ENCODE measurements at regions not wholly inside any gene's neighbourhood (a gene's known extent, or its start where the extent isn't known, plus 50 kb on each side); places are given as distances from the start of the nearest gene placed in this dataset.

DNA sequence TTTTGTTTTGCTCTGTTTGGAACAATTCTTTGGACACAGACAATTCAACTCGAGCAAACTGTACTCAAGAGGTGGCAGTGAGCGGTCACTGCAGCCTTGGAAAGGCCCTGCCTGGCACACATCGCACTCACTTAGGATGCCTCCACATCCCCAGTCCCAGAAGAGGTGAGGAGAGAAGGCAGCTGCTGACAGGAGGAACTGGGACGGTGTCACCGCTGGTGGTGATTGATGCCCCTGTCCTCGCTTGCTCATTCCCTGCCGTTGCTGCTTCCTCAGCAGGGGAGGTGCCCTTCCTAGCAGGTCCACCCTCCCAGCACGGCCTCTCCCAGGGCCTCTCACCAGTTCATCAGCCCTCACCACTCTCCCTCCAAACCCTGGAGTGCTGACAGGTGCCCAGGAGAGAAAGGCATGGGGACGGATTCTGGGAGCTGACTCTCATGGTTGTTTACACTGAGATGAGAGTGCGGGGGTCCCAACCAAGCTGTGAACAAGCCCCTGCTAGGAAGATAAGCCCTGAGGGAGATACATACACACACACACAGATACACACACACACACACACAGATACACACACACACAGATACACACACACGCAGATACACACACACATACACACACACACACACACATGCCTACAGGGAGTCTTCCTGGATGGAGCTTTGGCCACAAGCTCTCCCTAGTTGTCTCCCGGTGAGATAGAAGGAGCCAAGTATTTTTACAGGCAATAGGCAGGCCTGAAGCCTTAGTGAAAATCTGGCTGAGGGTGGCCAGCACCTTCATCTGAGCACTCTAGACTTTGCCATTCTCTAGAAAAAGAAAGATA is 101.1 kb downstream of the CDC7 start:
- Histone ChIP-seq H3K36me3 (ENCODE audit: insufficient read depth, low read length) (no peaks in the 10 kb centered on the region), H2AFZ (ENCODE audit: low read length) (no peak overlapping the region), H3K27ac (ENCODE audit: low read depth, low read length, poor library complexity, severe bottlenecking) (no peak overlapping the region), H3K9me3 (ENCODE audit: low read length) (no peaks in the 10 kb centered on the region), H3K4me1 (ENCODE audit: insufficient read depth, low read length, poor library complexity, severe bottlenecking) (no peaks in the 10 kb centered on the region), H3K9me2 (ENCODE audit: insufficient read depth, low read length) (no peaks in the 10 kb centered on the region), H4K20me1 (ENCODE audit: insufficient read depth, low read length) (no peaks in the 10 kb centered on the region), H3K4me3 (ENCODE audit: low read depth, low read length, poor library complexity, severe bottlenecking) (no peak overlapping the region), H3K4me2 (ENCODE audit: low read length) (no peak overlapping the region), H3K79me2 (ENCODE audit: insufficient read depth, low read depth, low read length) (no peaks in the 10 kb centered on the region)
- intact Hi-C loops (cut with micrococcal nuclease; ENCODE audit: unreplicated experiment): no loop called here
- no peak for TF ChIP-seq EZH2phosphoT487 (IDR thresholded peaks at IDR 0.05; ENCODE audit: borderline replicate concordance, low read depth, low read length)
- TF ChIP-seq, protein P1, sequence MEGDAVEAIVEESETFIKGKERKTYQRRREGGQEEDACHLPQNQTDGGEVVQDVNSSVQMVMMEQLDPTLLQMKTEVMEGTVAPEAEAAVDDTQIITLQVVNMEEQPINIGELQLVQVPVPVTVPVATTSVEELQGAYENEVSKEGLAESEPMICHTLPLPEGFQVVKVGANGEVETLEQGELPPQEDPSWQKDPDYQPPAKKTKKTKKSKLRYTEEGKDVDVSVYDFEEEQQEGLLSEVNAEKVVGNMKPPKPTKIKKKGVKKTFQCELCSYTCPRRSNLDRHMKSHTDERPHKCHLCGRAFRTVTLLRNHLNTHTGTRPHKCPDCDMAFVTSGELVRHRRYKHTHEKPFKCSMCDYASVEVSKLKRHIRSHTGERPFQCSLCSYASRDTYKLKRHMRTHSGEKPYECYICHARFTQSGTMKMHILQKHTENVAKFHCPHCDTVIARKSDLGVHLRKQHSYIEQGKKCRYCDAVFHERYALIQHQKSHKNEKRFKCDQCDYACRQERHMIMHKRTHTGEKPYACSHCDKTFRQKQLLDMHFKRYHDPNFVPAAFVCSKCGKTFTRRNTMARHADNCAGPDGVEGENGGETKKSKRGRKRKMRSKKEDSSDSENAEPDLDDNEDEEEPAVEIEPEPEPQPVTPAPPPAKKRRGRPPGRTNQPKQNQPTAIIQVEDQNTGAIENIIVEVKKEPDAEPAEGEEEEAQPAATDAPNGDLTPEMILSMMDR (conservative IDR thresholded peaks at IDR 0.05; ENCODE audit: low read length): no peak
- DNase-seq (ENCODE audit: low spot score): no peak
- BruUV-seq (replicated peaks): no TSS peak
- ChIA-PET CTCF (ENCODE audit: unreplicated experiment) (no interaction called here), POLR2A (no interaction called here)

DNA sequence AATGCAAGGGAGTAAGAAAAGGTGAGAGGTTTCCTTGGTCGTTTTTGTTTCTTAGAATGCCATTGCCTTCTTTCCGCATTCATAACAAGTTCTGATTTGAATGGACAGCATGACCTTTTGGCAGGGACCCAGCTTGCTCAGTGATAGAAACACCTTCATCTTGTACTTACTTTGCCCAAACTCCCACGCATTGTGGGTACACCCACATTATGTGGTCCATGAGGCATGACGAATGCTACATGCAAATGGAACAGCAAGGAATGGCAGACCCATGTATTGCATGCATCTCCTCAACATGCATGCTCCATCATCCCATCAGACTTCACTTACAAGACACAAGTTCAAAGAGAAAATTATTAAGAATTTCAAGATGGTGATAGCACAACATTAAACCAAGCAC is 102.8 kb downstream of the CDC7 start:
- ChIA-PET CTCF (ENCODE audit: unreplicated experiment) (interaction anchor here (0.6 kb wide), 1 partner anchor 37 kb away, joined by 4 read pairs; no protein-coding TSS in a partner anchor), POLR2A (no interaction called here)
- Histone ChIP-seq H3K9me3 (ENCODE audit: low read length) (no peaks in the 10 kb centered on the region), H3K36me3 (ENCODE audit: insufficient read depth, low read length) (no peaks in the 10 kb centered on the region), H3K4me1 (ENCODE audit: insufficient read depth, low read length, poor library complexity, severe bottlenecking) (no peaks in the 10 kb centered on the region), H2AFZ (ENCODE audit: low read length) (no peak overlapping the region), H4K20me1 (ENCODE audit: insufficient read depth, low read length) (no peaks in the 10 kb centered on the region), H3K79me2 (ENCODE audit: insufficient read depth, low read depth, low read length) (no peaks in the 10 kb centered on the region), H3K27ac (ENCODE audit: low read depth, low read length, poor library complexity, severe bottlenecking) (no peak overlapping the region), H3K4me3 (ENCODE audit: low read depth, low read length, poor library complexity, severe bottlenecking) (no peak overlapping the region), H3K9me2 (ENCODE audit: insufficient read depth, low read length) (no peaks in the 10 kb centered on the region), H3K4me2 (ENCODE audit: low read length) (no peak overlapping the region)
- no TSS peak for BruUV-seq (replicated peaks)
- no peak for DNase-seq (ENCODE audit: low spot score)
- intact Hi-C loops (cut with micrococcal nuclease; ENCODE audit: unreplicated experiment): no loop called here
- TF ChIP-seq EZH2phosphoT487 (IDR thresholded peaks at IDR 0.05; ENCODE audit: borderline replicate concordance, low read depth, low read length): no peak
- TF ChIP-seq, protein P1 (conservative IDR thresholded peaks at IDR 0.05; ENCODE audit: low read length): no peak

DNA sequence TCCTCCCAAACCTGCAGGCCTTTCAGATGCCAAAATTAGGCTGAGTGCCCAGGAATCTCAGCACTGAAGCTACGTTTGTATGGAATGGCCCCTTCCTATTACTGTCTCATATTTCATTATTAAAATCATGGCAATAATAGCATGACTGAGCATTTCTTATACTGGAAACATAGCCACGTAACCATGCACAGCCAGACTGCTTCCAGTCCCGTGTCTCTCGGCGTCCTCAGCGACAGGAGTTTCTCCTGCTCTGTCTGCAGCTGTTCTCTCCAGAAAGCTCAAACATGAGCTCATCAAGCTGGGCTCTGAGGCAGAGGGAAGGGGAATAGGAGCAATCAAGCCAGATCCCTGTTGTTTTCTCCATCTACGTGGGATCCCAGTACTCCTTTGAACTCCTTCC is 104.0 kb downstream of the CDC7 start:
- no peak overlapping the region for H2AFZ ChIP-seq (ENCODE audit: low read length)
- H3K79me2 ChIP-seq (ENCODE audit: insufficient read depth, low read depth, low read length): no peaks in the 10 kb centered on the region
- no peak for TF ChIP-seq EZH2phosphoT487 (IDR thresholded peaks at IDR 0.05; ENCODE audit: borderline replicate concordance, low read depth, low read length)
- TF ChIP-seq, protein P1 (conservative IDR thresholded peaks at IDR 0.05; ENCODE audit: low read length): no peak
- ChIA-PET POLR2A (no interaction called here), CTCF (ENCODE audit: unreplicated experiment) (no interaction called here)
- H3K4me1 ChIP-seq (ENCODE audit: insufficient read depth, low read length, poor library complexity, severe bottlenecking): no peaks in the 10 kb centered on the region
- no peak overlapping the region for H3K4me3 ChIP-seq (ENCODE audit: low read depth, low read length, poor library complexity, severe bottlenecking)
- H3K36me3 ChIP-seq (ENCODE audit: insufficient read depth, low read length): no peaks in the 10 kb centered on the region
- H3K4me2 ChIP-seq (ENCODE audit: low read length): no peak overlapping the region
- no peak overlapping the region for H3K27ac ChIP-seq (ENCODE audit: low read depth, low read length, poor library complexity, severe bottlenecking)
- BruUV-seq (replicated peaks): no TSS peak
- no peaks in the 10 kb centered on the region for H4K20me1 ChIP-seq (ENCODE audit: insufficient read depth, low read length)
- no peaks in the 10 kb centered on the region for H3K9me2 ChIP-seq (ENCODE audit: insufficient read depth, low read length)
- intact Hi-C loops (cut with micrococcal nuclease; ENCODE audit: unreplicated experiment): no loop called here
- no peaks in the 10 kb centered on the region for H3K9me3 ChIP-seq (ENCODE audit: low read length)
- no peak for DNase-seq (ENCODE audit: low spot score)

Measured in OCI-LY7 (cell line).